Mesendoderm (in vitro differentiated cells): ENCODE measurements at regions not wholly inside any gene's neighbourhood (a gene's known extent, or its start where the extent isn't known, plus 50 kb on each side); places are given as distances from the start of the nearest gene placed in this dataset.
"Not testable (repeated sequence)": the region's sequence is repeated elsewhere in the genome, so short reads cannot be mapped to it uniquely, and the experiment has no call there.

Experiments used
- DNase-seq: peaks from one replicate; pipeline ENCODE4 v3.0.0; 2013
- H2AK5ac ChIP-seq: 2 replicates; pipeline ENCODE4 v1.6.1; 2013; ENCODE audit warnings: low read length, inconsistent platforms
- H2BK120ac ChIP-seq: 2 replicates; pipeline ENCODE4 v1.6.1; 2013; ENCODE audit warnings: low read depth, mild to moderate bottlenecking, low read length, moderate library complexity, mixed read lengths
- H2BK15ac ChIP-seq: replicated peaks from 2 replicates; pipeline ENCODE4 v1.6.1; 2013; ENCODE audit warnings: low read depth, mild to moderate bottlenecking, moderate library complexity
- H2BK5ac ChIP-seq: 2 replicates; pipeline ENCODE4 v1.6.1; 2013; ENCODE audit warnings: low read length, inconsistent platforms
- H3K18ac ChIP-seq: 2 replicates; pipeline ENCODE4 v1.6.1; 2013; ENCODE audit warnings: mild to moderate bottlenecking, low read length, mixed read lengths
- H3K23ac ChIP-seq: one replicate; pipeline ENCODE4 v1.6.1; 2013; ENCODE audit warnings: low read length
- H3K27ac ChIP-seq: 2 replicates; pipeline ENCODE4 v1.5.1; 2013; ENCODE audit warnings: low read depth, mild to moderate bottlenecking, inconsistent platforms, low read length, moderate library complexity
- H3K27me3 ChIP-seq: 2 replicates; pipeline ENCODE4 v1.6.1; 2013; ENCODE audit warnings: low read length, control low read depth, mild to moderate bottlenecking, inconsistent platforms; ENCODE audit not compliant: insufficient read depth, poor library complexity
- H3K36me3 ChIP-seq: 2 replicates; pipeline ENCODE4 v1.6.1; 2013; ENCODE audit warnings: low read length, inconsistent platforms; ENCODE audit not compliant: control insufficient read depth, insufficient read depth
- H3K4ac ChIP-seq: one replicate; pipeline ENCODE4 v1.6.1; 2013; ENCODE audit warnings: low read depth, mild to moderate bottlenecking, low read length, moderate library complexity
- H3K4me1 ChIP-seq: 2 replicates; pipeline ENCODE4 v1.6.1; 2013; ENCODE audit warnings: low read depth, low read length, inconsistent platforms; ENCODE audit not compliant: control insufficient read depth
- H3K4me2 ChIP-seq: 2 replicates; pipeline ENCODE4 v1.6.1; 2013; ENCODE audit warnings: low read length
- H3K4me3 ChIP-seq: 2 replicates; pipeline ENCODE4 v1.5.1; 2013; ENCODE audit warnings: mild to moderate bottlenecking, low read length
- H3K56ac ChIP-seq: one replicate; pipeline ENCODE4 v1.6.1; 2013; ENCODE audit warnings: low read length
- H3K79me1 ChIP-seq: 2 replicates; pipeline ENCODE4 v1.6.1; 2013; ENCODE audit warnings: low read length, inconsistent platforms
- H3K79me2 ChIP-seq: 2 replicates; pipeline ENCODE4 v1.6.1; 2013; ENCODE audit warnings: mild to moderate bottlenecking, low read length; ENCODE audit not compliant: control insufficient read depth, insufficient read depth
- H3K9ac ChIP-seq: 2 replicates; pipeline ENCODE4 v1.6.1; 2013; ENCODE audit warnings: low read length, inconsistent platforms
- H4K5ac ChIP-seq: one replicate; pipeline ENCODE4 v1.6.1; 2013; ENCODE audit warnings: low read length
- H4K8ac ChIP-seq: one replicate; pipeline ENCODE4 v1.6.1; 2013; ENCODE audit warnings: low read depth, mild to moderate bottlenecking, control low read depth, low read length, moderate library complexity
- WGBS: extraction: QIAGEN DNeasy Blood & Tissue Kit; methylation state at CpG from one replicate; pipeline ENCODE4 v1.1.7; 2013; ENCODE audit warnings: low lambda C conversion rate, missing lambda C conversion rate; ENCODE audit not compliant: insufficient coverage; ENCODE audit errors: extremely low coverage; 5-methylcytosine and 5-hydroxymethylcytosine counted together

- H4K5ac ChIP-seq, result no peak overlapping the region
- no peaks in the 10 kb centered on the region for H3K79me1 ChIP-seq
- no peak overlapping the region for H3K4me3 ChIP-seq
- no peak overlapping the region for H3K9ac ChIP-seq
- no peak overlapping the region for H2BK120ac ChIP-seq
- WGBS, result no CpG with 5 or more reads among the region's 4 CpGs
- no peaks in the 10 kb centered on the region for H3K36me3 ChIP-seq
- no peak overlapping the region for H2BK5ac ChIP-seq
- H3K4me1 ChIP-seq, result no peaks in the 10 kb centered on the region
- no peak overlapping the region for H3K56ac ChIP-seq
- H3K4ac ChIP-seq, result no peak overlapping the region
- no peak overlapping the region for H3K4me2 ChIP-seq
- no peak overlapping the region for H3K18ac ChIP-seq
- no peak overlapping the region for H4K8ac ChIP-seq
- no peak overlapping the region for H3K27ac ChIP-seq
- no peaks in the 10 kb centered on the region for H3K79me2 ChIP-seq
- no peak for DNase-seq
- no peak overlapping the region for H2BK15ac ChIP-seq
- H3K27me3 ChIP-seq, result no peaks in the 10 kb centered on the region
- H3K23ac ChIP-seq, result no peak overlapping the region
- H2AK5ac ChIP-seq, result no peak overlapping the region
These were observed 243.9 kb downstream of the TRIML1 start for GRCh38 chr4:188383180-188383579.

GRCh38 chr4:188387179-188387791 is 248.0 kb downstream of the TRIML1 start:
- Histone ChIP-seq H4K5ac (no peak overlapping the region), H3K36me3 (no peaks in the 10 kb centered on the region), H3K4ac (no peak overlapping the region), H3K4me2 (no peak overlapping the region), H3K79me2 (no peaks in the 10 kb centered on the region), H3K18ac (no peak overlapping the region), H3K56ac (no peak overlapping the region), H3K79me1 (no peaks in the 10 kb centered on the region), H3K23ac (no peak overlapping the region), H3K9ac (no peak overlapping the region), H3K4me3 (no peak overlapping the region), H2BK5ac (no peak overlapping the region), H4K8ac (no peak overlapping the region), H2BK120ac (no peak overlapping the region), H3K27me3 (no peaks in the 10 kb centered on the region), H3K4me1 (no peaks in the 10 kb centered on the region), H2BK15ac (no peak overlapping the region), H2AK5ac (no peak overlapping the region), H3K27ac (no peak overlapping the region)
- DNase-seq, result peak; percentile 83
- WGBS, result no CpG with 5 or more reads among the region's 5 CpGs

- not testable (repeated sequence) for H3K79me1 ChIP-seq, H2BK5ac ChIP-seq, H3K9ac ChIP-seq, DNase-seq, H4K5ac ChIP-seq, H2AK5ac ChIP-seq, H3K4ac ChIP-seq, H3K18ac ChIP-seq, H3K4me1 ChIP-seq, H3K4me2 ChIP-seq, H3K27ac ChIP-seq, H4K8ac ChIP-seq, H3K27me3 ChIP-seq, H3K56ac ChIP-seq, H3K23ac ChIP-seq, H3K36me3 ChIP-seq, H2BK120ac ChIP-seq, H3K79me2 ChIP-seq, H3K4me3 ChIP-seq, H2BK15ac ChIP-seq
- no CpG with 5 or more reads among the region's 8 CpGs for WGBS
These were observed 252.1 kb downstream of the TRIML1 start for GRCh38 chr4:188391349-188391748.

- WGBS, result no CpG with 5 or more reads among the region's 5 CpGs
- Histone ChIP-seq H3K9ac (no peak overlapping the region), H2BK5ac (no peak overlapping the region), H4K8ac (no peak overlapping the region), H3K27me3 (no peaks in the 10 kb centered on the region), H3K79me2 (no peaks in the 10 kb centered on the region), H3K4me3 (no peak overlapping the region), H3K27ac (no peak overlapping the region), H3K56ac (no peak overlapping the region), H2AK5ac (no peak overlapping the region), H2BK15ac (no peak overlapping the region), H3K79me1 (no peaks in the 10 kb centered on the region), H3K4ac (no peak overlapping the region), H3K36me3 (no peaks in the 10 kb centered on the region), H3K23ac (no peak overlapping the region), H3K4me1 (no peaks in the 10 kb centered on the region), H4K5ac (no peak overlapping the region), H2BK120ac (peak overlapping the region; percentile 45), H3K4me2 (no peak overlapping the region), H3K18ac (no peak overlapping the region)
- no peak for DNase-seq
These were observed 256.8 kb downstream of the TRIML1 start for GRCh38 chr4:188396037-188396436.

GRCh38 chr4:188399834-188400233 is 260.6 kb downstream of the TRIML1 start:
- Histone ChIP-seq H3K27me3 (no peaks in the 10 kb centered on the region), H3K79me1 (no peaks in the 10 kb centered on the region), H3K9ac (no peak overlapping the region), H3K27ac (peak overlapping the region; percentile 80), H3K79me2 (no peaks in the 10 kb centered on the region), H3K4me2 (no peak overlapping the region), H3K4me1 (no peaks in the 10 kb centered on the region), H3K36me3 (no peaks in the 10 kb centered on the region), H2BK120ac (no peak overlapping the region), H2BK5ac (peak overlapping the region; percentile 9), H3K4ac (no peak overlapping the region), H3K56ac (no peak overlapping the region), H4K5ac (no peak overlapping the region), H4K8ac (no peak overlapping the region), H2AK5ac (no peak overlapping the region), H3K18ac (no peak overlapping the region), H3K23ac (no peak overlapping the region), H3K4me3 (no peak overlapping the region), H2BK15ac (no peak overlapping the region)
- WGBS, result no CpG with 5 or more reads among the region's 6 CpGs
- peak; percentile 95 for DNase-seq

GRCh38 chr4:188400451-188400850 is 261.2 kb downstream of the TRIML1 start:
- H3K56ac ChIP-seq, result peak overlapping the region; percentile 11
- H3K4me2 ChIP-seq, result no peak overlapping the region
- no peaks in the 10 kb centered on the region for H3K27me3 ChIP-seq
- H4K8ac ChIP-seq, result no peak overlapping the region
- H3K23ac ChIP-seq, result no peak overlapping the region
- DNase-seq, result peak; percentile 31
- peak overlapping the region; percentile 89 for H3K4ac ChIP-seq
- no peak overlapping the region for H2AK5ac ChIP-seq
- peak overlapping the region; percentile 80 for H3K27ac ChIP-seq
- peak overlapping the region; percentile 86 for H2BK120ac ChIP-seq
- H3K36me3 ChIP-seq, result no peaks in the 10 kb centered on the region
- H3K79me1 ChIP-seq, result no peaks in the 10 kb centered on the region
- peak overlapping the region; percentile 80 for H3K18ac ChIP-seq
- no peak overlapping the region for H3K4me3 ChIP-seq
- H3K4me1 ChIP-seq, result no peaks in the 10 kb centered on the region
- no peak overlapping the region for H3K9ac ChIP-seq
- no peak overlapping the region for H4K5ac ChIP-seq
- H3K79me2 ChIP-seq, result no peaks in the 10 kb centered on the region
- WGBS, result no CpG with 5 or more reads among the region's 2 CpGs
- peak overlapping the region; percentile 12 for H2BK5ac ChIP-seq
- H2BK15ac ChIP-seq, result no peak overlapping the region
